ENCODE measurements at regions not wholly inside any gene's neighbourhood (a gene's known extent, or its start where the extent isn't known, plus 50 kb on each side); places are given as distances from the start of the nearest gene placed in this dataset.

- TF ChIP-seq POLR2AphosphoS5 (IDR thresholded peaks at IDR 0.05; ENCODE audit: borderline replicate concordance, low read depth, low read length): no peak
- no peak for TF ChIP-seq EZH2 (IDR thresholded peaks at IDR 0.05)
These were observed 1022.0 kb downstream of the ADGRL3 start for GRCh38 chr4:62222121-62222520.

All from SK-N-MC (cell line).